Frontal cortex (tissue), 3 donors: ENCODE measurements at regions not wholly inside any gene's neighbourhood (a gene's known extent, or its start where the extent isn't known, plus 50 kb on each side); places are given as distances from the start of the nearest gene placed in this dataset.

Source experiments
- DNase-seq, 2 donors: peaks; one replicate each; pipeline ENCODE4 v3.0.0; 2012; ENCODE audit warnings: low spot score in 2 of 2
- FAIRE-seq: peaks from 2 replicates; lab custom pipeline; 2012; peaks lifted over from hg19 to GRCh38; lab: Jason Lieb, UNC
- donor health status: control.
- donor health status: control.
- donor health status: control.

DNA sequence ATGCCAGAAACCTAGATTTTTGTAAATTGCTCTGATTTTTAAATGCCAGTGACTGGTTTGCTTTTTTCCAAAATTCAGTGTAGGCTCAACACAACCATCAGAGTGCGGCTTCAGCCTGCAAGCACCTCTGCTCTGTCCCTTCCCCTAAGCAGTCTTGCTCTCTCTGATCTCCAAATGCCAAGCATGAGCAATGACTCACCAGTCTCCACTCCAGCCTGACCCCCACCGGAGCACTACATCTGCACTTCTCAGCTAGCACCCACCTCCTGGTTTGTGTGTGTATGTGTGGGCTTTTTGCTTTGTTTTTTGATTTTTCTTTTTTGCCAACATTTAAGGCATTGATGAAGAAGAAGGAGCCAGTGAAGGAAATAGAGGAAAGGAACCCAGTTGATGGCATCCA lies 61.4 kb upstream of the ADRA1B start:
- no peak for DNase-seq
- FAIRE-seq = no peak

DNA sequence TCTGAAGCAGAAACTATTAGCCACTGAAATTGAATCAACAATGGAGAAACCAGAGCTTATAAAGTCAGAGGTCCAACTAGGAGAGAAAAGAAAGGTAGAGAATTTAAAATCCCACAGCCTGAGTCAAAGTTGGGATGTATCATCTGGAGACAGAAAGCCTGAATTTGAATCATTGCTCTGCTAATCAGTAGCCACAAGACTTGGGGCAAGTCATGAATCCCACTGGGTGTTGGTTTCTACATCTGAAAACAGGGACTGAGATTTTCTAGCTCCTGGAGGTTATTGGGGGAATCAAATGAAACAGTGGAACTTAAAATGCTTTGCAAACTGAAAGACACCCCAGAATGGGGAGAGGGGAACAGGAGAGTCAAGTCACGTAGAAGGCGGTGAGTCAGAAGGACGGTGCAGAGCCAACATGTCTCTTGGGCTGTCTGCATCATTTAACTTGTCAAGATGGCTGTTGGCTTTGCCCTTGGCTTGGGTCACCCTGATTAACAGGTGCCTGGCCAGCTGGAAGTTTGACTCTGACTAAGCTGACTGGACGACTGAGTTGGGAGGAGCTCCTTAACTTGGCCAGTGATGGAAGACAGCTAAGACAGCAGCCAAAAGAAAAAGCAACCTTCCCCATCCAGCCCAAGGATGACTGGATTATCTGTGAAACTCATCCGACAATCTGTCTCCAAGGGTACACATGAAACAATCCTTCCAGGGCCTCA lies 60.6 kb upstream of the ADRA1B start:
- DNase-seq = no peak
- no peak for FAIRE-seq

DNA sequence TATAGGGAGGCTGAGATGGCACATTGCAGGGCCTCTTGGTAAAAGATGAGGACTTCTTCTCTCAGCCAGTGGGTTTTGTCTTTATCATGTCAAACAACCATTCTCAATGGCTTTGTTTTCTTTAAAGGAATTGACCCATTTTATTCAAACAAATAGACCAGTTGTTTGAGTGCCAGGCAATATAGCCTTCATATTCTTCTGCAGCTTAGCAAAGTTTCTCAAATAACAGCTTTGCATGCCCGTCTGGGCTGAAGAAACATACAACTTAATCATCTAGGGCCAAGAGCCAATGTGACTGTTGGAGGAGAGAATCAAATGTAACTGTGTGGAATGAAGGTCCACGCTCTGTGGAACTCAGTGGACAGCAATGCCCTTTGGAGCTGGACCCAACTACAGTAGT lies 57.4 kb upstream of the ADRA1B start:
- FAIRE-seq (no peak), DNase-seq (no peak)

DNA sequence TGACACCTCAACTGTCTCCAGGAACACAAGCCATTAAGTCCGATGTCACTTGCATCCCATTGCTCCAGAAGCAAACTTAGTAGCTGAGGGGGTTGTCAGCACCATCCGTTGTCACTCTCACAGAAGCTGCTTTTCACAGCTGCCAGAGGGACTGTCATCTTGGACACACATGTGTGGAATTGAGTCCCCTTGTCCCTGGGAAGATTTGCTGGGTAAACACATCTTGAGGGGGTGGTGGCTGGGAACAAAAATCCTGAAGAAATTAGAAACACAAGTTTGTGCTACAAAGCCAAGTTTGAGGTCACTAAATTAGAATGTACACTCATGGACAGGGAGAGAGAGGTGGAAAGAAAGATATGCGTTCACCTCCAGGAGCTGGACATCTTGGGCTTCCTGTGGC lies 55.2 kb upstream of the ADRA1B start:
- no peak for DNase-seq
- no peak for FAIRE-seq

DNA sequence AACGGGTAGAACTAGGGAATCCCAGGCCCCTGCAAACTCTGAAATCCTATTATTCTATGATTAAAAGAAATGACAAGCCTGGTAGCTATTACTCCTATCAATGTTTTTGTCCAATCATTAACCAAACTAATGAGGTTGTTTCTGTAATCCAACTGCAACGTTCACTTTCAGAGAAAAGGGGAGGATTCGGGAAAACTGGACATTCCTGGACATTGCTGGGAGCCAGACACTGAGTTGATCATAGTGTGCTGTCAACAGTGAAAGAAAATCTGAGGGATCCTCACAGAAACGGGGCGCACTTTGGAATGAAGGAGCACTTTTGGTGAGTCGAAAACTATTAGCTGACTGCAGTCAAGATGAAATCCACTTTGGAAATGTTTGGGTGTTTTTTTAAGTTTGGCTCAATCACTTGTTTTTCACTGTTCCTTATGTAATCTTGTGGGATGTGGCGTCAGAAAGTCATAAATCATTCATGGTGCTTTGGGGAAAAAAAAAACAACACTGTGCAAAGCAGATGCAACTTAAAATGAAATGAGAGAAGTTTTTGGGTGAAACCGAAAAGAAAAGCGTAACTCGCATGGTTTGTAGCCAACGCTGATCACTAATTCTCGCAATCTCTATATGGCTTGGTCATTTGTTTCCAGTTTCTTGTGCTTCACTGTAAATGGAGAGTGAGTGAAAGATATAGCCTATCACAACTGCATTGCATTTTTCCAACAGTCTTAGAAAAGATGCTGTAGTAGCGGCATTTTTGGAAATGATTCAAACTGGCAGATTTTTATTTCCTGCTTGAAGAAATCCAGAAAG lies 51.2 kb upstream of the ADRA1B start:
- no peak for DNase-seq

DNA sequence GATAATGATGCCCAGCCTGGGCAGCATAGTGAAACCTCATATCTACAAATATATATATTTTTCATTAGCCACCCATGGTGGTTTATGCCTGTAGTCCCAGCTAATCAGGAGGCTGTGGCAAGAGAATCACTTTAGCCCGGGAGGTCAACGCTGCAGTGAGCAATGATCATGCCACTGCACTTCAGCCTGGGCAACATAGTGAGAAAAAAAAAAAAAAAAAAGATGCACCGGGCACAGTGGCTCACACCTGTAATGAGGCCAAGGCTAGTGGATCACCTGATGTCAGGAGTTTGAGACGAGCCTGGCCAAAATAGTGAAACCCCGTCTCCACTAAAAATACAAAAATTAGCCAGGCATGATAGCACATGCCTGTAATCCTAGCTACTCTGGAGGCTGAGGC lies 50.2 kb upstream of the ADRA1B start:
- DNase-seq = no peak
- FAIRE-seq = no peak

More for the DNA sequence above, 51.2 kb upstream of the ADRA1B start:
- no peak for FAIRE-seq
